Adipocyte (in vitro differentiated cells): ENCODE measurements at regions not wholly inside any gene's neighbourhood (a gene's known extent, or its start where the extent isn't known, plus 50 kb on each side); places are given as distances from the start of the nearest gene placed in this dataset.
"Not testable (repeated sequence)": the region's sequence is repeated elsewhere in the genome, so short reads cannot be mapped to it uniquely, and the experiment has no call there.

ENCODE experiments used
- DNase-seq: peaks from one replicate; pipeline ENCODE4 v3.0.0-alpha.2; 2015; ENCODE audit warnings: low read depth
- H3K27me3 ChIP-seq: replicated peaks from 2 replicates; pipeline ENCODE4 v1.7.0; 2013; ENCODE audit warnings: mild to moderate bottlenecking, low read length, moderate library complexity; ENCODE audit not compliant: control insufficient read depth, insufficient read depth
- H3K36me3 ChIP-seq: 2 replicates; pipeline ENCODE4 v1.7.0; 2013; ENCODE audit warnings: low read length, mild to moderate bottlenecking, moderate library complexity; ENCODE audit not compliant: control insufficient read depth, insufficient read depth, severe bottlenecking
- H3K4me1 ChIP-seq: 2 replicates; pipeline ENCODE4 v1.7.0; 2013; ENCODE audit warnings: mild to moderate bottlenecking, low read length, moderate library complexity; ENCODE audit not compliant: control insufficient read depth, insufficient read depth
- H3K4me3 ChIP-seq: 2 replicates; pipeline ENCODE4 v1.7.0; 2013; ENCODE audit warnings: mild to moderate bottlenecking, low read length, moderate library complexity
- H3K9ac ChIP-seq: 2 replicates; pipeline ENCODE4 v1.7.0; 2013; ENCODE audit warnings: mild to moderate bottlenecking, low read length, moderate library complexity
- H3K9me3 ChIP-seq: 2 replicates; pipeline ENCODE4 v1.7.0; 2013; ENCODE audit warnings: mild to moderate bottlenecking, low read length, moderate library complexity; ENCODE audit not compliant: control insufficient read depth

DNA sequence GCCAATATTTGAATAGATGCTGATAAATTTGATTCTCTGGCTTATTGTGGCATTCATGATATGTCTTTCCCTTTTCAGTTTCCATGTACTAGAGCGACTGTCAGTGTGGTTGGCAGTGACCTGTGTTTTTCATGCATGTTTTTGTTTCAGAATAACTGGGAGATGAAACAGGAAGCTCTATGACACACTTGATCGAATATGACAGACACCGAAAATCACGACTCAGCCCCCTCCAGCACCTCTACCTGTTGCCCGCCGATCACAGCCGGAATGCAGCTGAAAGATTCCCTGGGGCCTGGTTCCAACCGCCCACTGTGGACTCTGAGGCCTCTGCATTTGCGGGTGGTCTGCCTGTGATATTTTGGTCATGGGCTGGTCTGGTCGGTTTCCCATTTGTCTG, 226.8 kb upstream of the PLGLB2 start:
- not testable (repeated sequence) for H3K36me3 ChIP-seq, H3K4me1 ChIP-seq, H3K4me3 ChIP-seq, DNase-seq, H3K27me3 ChIP-seq, H3K9me3 ChIP-seq, H3K9ac ChIP-seq

DNA sequence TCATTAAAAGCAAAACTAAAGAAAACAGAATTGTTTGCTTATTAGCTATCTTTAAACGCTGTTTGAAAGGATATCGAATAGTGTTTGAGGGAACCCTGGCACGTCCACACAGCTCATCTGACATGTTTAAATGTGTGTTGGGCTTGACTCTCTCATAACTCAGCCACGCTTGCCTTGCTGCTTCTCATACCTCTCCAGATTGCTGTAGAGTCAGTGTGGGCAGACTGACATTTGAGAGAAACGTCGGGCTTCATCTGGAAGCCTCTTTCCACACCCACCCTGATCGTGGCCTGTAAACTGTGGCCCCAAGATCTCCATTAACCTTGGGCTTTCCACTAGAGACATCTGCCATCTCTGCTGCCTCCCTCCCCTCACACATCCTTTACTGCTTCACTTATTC, 226.4 kb upstream of the PLGLB2 start:
- not testable (repeated sequence) for H3K4me3 ChIP-seq, H3K36me3 ChIP-seq, H3K9ac ChIP-seq, H3K9me3 ChIP-seq, H3K27me3 ChIP-seq, H3K4me1 ChIP-seq, DNase-seq

DNA sequence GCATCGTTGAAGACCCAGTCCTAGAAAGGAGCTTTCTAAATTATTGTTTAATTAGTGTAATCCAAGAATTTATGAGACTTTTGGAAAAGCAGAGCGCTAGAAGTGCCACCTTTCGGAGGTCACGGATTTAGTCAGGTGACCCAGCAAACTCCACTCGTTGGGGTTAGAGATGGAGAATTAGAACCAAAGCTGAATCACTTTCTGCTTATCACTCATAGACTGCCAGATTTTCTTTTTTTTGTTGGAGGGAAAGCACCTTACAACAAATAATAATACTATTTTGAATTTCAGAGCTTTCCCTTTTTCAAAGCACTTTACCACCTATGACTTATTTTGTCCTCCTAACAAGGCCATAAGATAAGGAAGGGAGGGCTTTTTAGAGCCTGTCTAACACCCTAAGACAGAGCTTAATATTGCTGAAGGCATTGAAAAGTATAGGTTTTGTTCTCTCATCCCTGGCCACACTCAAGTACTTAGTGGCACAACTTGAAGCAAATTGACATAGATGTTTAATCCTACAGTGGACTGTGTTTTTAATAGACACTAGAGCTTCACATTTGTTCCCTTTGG, 223.2 kb upstream of the PLGLB2 start:
- not testable (repeated sequence) for H3K9me3 ChIP-seq, H3K27me3 ChIP-seq, H3K4me3 ChIP-seq, H3K4me1 ChIP-seq, H3K9ac ChIP-seq, DNase-seq, H3K36me3 ChIP-seq

DNA sequence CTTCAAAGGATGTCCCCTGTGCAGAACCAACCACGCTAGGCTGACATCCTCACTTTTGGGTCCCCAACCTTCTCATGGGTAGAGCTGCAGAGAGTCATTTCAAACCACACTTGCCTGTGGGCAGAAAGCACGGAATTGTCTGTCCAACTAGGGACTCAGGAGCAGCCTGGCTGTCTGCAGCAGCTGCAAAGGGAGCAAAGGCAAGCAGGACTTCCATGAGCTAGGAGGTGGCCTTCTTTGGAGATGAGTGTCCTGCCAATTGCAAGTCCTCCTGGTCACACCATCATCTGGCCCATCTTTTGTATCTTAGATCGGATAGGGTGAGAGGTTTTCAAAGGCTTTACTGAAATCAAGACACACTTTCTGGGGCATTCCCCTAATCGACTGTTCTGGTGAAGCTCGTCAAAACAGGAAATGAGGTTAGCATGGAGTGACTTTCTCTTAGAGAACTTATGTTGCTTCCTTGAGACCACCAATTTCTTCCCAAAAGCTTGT, 222.3 kb upstream of the PLGLB2 start:
- not testable (repeated sequence) for H3K9ac ChIP-seq, H3K4me3 ChIP-seq, H3K4me1 ChIP-seq, DNase-seq, H3K36me3 ChIP-seq, H3K27me3 ChIP-seq, H3K9me3 ChIP-seq

DNA sequence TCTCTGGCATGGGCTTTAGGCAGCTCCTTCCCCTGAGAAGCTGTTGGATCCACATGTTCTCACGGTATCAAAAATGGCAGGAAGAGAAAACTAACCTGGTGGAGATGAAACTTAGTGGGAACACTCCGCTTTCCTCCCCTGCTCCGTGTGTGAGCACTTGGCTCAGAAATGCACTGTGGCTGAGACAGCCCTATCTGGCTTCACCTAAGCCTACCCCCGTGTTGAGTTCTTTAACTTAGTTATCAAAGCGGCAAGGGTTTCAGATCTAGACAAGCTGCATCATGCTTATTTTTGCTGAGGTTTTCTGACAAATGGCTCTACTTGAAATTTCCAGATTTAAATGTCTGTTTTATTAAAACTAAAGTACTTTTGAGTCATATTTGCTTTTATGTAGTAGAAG, 221.6 kb upstream of the PLGLB2 start:
- not testable (repeated sequence) for H3K9me3 ChIP-seq, H3K36me3 ChIP-seq, H3K27me3 ChIP-seq, H3K4me1 ChIP-seq, DNase-seq, H3K4me3 ChIP-seq, H3K9ac ChIP-seq

DNA sequence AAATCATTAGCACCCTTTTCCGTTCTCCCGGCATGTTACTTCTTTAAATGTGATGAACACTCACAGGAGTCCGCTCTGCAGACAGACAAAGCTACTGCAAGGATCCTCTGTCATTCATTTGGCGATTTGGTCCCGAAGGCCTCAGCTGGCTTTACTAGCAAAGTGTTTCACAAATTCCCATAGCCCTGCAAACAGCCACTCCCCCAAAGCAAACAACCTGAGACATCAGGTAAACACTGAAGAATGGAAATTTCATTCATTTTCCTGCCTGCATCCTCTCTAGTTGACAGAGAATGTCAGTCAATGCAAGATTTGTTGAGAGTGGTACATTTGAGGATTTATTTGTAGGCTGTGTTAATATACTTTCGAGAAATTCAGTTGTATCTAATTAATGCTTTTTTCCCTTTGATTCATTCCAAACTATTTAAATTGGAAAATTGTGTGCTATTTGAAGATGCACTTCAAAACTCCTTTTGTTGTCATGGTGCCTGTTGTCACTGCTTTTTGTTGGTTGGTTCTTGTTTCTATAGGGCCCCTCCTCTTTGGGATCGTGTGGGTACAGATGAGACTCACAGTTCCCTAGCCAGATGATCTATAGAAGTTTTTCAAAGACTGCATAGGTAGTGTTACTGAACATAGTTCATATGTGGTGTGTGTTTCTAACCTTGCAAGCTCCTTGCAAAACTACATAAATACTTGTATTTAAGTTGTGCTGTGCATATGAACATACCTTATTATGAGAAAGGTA, 215.7 kb upstream of the PLGLB2 start:
- H3K36me3 ChIP-seq, H3K9ac ChIP-seq, H3K4me1 ChIP-seq, DNase-seq, H3K27me3 ChIP-seq, H3K4me3 ChIP-seq, H3K9me3 ChIP-seq: not testable (repeated sequence)

DNA sequence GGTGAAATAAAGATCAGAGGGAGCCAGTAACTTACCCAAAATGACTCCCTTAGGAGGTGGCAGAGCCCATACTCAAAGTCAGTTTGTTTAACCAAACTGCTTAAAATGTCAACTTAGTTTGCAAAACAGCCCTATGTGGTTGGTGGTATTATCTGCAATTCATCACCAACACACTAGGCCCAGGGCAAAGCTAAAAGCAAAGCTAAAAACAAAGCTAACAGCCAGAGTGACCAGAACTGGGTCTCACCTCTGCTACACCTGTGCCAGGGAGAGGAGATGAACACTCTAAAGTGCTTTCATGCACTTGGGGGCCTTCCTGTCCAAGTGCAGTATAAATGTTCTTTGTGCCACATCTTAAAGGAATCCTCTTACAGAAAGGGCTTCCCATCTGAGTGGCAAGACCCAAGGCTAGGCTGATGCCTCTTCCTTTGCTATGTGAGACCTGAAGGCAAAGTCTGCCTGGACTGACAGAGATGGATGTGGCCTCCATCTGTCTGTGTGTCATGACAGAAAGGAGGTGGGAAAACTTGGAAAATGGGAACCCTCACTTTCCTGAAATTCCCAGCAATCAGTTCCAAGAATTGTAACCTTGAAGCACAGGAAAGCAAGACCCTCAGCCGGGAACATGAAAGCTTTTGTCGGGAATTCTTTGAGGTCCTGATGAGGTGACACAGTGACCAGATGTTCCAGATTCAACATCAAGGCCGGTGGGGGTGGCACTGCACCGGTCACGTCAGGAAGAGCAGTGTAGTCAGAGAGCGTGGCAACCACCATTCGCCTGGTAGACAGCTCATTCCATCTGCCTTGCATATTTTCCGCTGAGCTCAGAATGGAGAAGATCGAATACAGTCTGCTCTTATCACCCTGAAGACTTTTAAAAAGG, 214.3 kb upstream of the PLGLB2 start:
- H3K9ac ChIP-seq, H3K4me1 ChIP-seq, H3K4me3 ChIP-seq, H3K36me3 ChIP-seq, H3K9me3 ChIP-seq, H3K27me3 ChIP-seq: not testable (repeated sequence)
- peak; percentile 21 for DNase-seq

DNA sequence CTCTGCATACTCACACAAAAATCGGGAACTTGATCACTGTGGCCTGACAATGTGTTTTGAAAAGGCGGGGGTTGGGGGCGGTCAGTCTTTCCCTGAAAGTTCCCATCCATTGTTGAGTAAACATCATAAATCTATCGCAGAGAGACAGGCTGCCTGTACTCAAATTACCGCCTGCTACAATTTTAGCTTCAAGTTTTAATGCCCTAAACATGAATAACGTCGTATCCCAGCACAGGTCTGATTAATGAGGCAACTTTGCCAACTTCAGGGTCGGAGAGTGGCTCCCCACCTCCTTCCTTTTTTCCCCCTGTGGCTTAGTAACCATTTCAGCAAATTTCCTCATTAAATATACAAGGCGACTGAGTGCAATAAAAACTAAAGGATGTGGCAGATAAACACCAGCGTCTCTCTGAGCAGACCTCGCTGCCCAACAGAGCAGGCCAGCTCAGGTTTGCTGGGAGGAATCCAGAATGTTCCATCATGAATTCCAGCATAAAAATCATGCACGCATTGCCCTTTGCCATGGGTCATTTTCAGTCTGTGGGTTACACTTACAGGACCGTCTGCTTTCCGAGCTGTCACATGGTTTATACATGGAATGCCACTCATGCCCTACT, 213.5 kb upstream of the PLGLB2 start:
- not testable (repeated sequence) for DNase-seq, H3K27me3 ChIP-seq, H3K9ac ChIP-seq, H3K9me3 ChIP-seq, H3K4me1 ChIP-seq, H3K4me3 ChIP-seq, H3K36me3 ChIP-seq

DNA sequence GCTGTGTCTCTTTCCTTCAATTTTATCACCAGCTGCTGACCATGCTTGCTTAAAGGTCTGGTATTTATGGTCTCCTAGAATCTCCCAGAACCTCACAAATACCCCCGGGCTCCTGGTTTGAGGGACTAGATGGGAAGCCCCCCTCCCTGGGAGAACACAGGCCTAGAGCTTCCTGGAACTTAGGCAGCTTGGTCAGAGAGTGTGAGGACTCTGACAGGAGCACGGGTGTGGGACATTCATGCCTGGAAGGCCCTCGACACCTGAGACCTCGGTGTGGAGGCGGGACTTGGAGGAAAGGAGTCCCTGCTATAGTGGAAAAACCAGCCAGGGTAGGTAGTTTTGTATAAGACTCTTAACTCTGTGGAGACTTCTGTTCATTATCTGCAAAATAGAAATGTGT, 211.5 kb upstream of the PLGLB2 start:
- not testable (repeated sequence) for H3K9ac ChIP-seq, H3K4me3 ChIP-seq, H3K4me1 ChIP-seq, H3K36me3 ChIP-seq, H3K9me3 ChIP-seq, DNase-seq, H3K27me3 ChIP-seq

DNA sequence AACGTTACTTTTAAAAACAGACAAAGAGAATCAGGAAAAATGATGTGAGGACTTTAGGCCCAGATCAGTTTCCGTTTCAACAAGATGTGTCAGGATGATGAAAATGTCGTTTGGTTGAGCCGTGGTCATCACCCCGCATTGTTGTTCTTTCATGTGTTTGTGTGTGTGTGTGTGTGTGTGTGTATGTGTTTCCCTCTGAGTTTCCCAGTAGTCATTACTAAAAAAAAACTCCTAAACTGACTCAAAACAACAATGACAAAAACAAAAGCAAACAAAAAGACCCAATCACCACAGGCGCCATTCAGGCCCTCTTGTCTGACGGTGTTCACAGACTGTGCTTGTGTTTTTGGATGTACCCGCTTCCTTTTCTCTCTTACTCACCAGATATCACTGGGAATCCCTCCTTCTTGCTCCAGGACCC, 210.6 kb upstream of the PLGLB2 start:
- H3K9ac ChIP-seq, H3K4me1 ChIP-seq, H3K27me3 ChIP-seq, DNase-seq, H3K4me3 ChIP-seq, H3K36me3 ChIP-seq, H3K9me3 ChIP-seq: not testable (repeated sequence)

DNA sequence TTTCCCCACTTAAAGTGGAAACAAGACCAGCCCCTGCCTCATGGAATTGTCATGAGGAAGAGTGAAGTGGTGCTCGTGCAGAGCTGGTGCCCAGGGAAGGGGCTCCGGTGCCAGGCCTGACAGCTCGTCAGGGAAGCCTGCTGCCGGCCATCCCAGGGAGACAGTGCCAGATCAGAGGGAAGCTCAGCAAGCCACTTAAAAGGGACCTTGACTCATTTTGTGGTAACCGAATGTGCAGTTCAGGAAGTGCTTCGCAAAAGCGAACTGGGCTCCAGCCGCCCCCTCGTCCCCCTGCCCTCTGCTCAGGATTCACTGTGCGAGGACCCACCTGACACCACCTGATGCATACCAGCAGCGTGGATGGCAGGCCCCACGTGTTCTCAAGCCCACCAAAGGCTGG, 209.6 kb upstream of the PLGLB2 start:
- H3K4me3 ChIP-seq, H3K4me1 ChIP-seq, H3K36me3 ChIP-seq, H3K9ac ChIP-seq, H3K9me3 ChIP-seq, H3K27me3 ChIP-seq, DNase-seq: not testable (repeated sequence)
